Neural progenitor cell (in vitro differentiated cells): ENCODE measurements at regions not wholly inside any gene's neighbourhood (a gene's known extent, or its start where the extent isn't known, plus 50 kb on each side); places are given as distances from the start of the nearest gene placed in this dataset.

ENCODE experiments used
- CTCF ChIP-seq: fragments of 200-600 bp; sonication (generic); IDR thresholded peaks from 2 replicates; pipeline ENCODE4 v1.5.1; 2017; ENCODE audit warnings: antibody characterized with exemption, mild to moderate bottlenecking
- EZH2phosphoT487 ChIP-seq: fragments of 200-600 bp; sonication (generic); IDR thresholded peaks from 2 replicates; pipeline ENCODE4 v1.6.1; 2017; ENCODE audit warnings: antibody characterized with exemption

GRCh38 chr2:78832481-78832880 lies 193.0 kb upstream of the REG3G start:
- TF ChIP-seq CTCF (no peak), EZH2phosphoT487 (no peak)
